CD4-positive, alpha-beta T cell (primary cell): ENCODE measurements at regions not wholly inside any gene's neighbourhood (a gene's known extent, or its start where the extent isn't known, plus 50 kb on each side); places are given as distances from the start of the nearest gene placed in this dataset.

Source experiments
- ATAC-seq: fragments of 200-7000 bp; cut with Tn5 transposase; one replicate; pipeline ENCODE4 v1.10.0; 2022; ENCODE audit warnings: mild to moderate bottlenecking; ENCODE audit not compliant: poor library complexity
- CTCF ChIA-PET: fragments of 350-600 bp; sonication (Branson Sonifier 250); formaldehyde crosslinking; loops from one replicate; lab custom pipeline; 2021; ENCODE audit warnings: antibody characterized with exemption, inconsistent platforms; lab: Charles Lee
- POLR2A ChIA-PET: fragments of 350-600 bp; sonication (Branson Sonifier 250); formaldehyde crosslinking; loops from one replicate; lab custom pipeline; 2021; ENCODE audit warnings: antibody characterized with exemption, inconsistent platforms; lab: Charles Lee
- DNase-seq, 14 experiments: peaks; one replicate each; pipeline ENCODE4 v3.0.0-alpha.2; 2013 to 2020; ENCODE audit warnings: mixed read lengths in 2 of 14
- H3K27ac ChIP-seq, 2 donors: one replicate each; pipeline versions ENCODE4 v1.5.1 to v1.7.0; 2013; ENCODE audit warnings: low read length in 2 of 2, low read depth in 1 of 2, mild to moderate bottlenecking in 1 of 2
- H3K27me3 ChIP-seq, 2 experiments: 1 replicate in 1 of 2; 2 replicates in 1 of 2; pipeline versions ENCODE4 v1.6.1 to v1.7.0; 2013; ENCODE audit warnings: low read length in 2 of 2, control low read depth in 1 of 2, mild to moderate bottlenecking in 1 of 2, moderate library complexity in 1 of 2; ENCODE audit not compliant: insufficient read depth in 2 of 2, control insufficient read depth in 1 of 2
- H3K36me3 ChIP-seq: one replicate; pipeline ENCODE4 v1.6.1; 2013; ENCODE audit warnings: low read length, control low read depth; ENCODE audit not compliant: insufficient read depth
- H3K4me1 ChIP-seq: one replicate; pipeline ENCODE4 v1.6.1; 2013; ENCODE audit warnings: low read length, control low read depth; ENCODE audit not compliant: insufficient read depth
- H3K4me3 ChIP-seq: one replicate; pipeline ENCODE4 v1.5.1; 2013; ENCODE audit warnings: mild to moderate bottlenecking, low read length, moderate library complexity
- H3K9me3 ChIP-seq, 2 experiments: 1 replicate in 1 of 2; 2 replicates in 1 of 2; pipeline versions ENCODE4 v1.6.1 to v1.7.0; 2013; ENCODE audit warnings: low read length in 2 of 2, mild to moderate bottlenecking in 2 of 2, control low read depth in 1 of 2, moderate library complexity in 1 of 2; ENCODE audit not compliant: control insufficient read depth in 1 of 2, insufficient read depth in 1 of 2
- H3K27ac Mint-ChIP-seq: one replicate; pipeline ENCODE4 v1.8.0; 2020; ENCODE audit warnings: mixed read lengths
- H3K27me3 Mint-ChIP-seq: one replicate; pipeline ENCODE4 v1.8.0; 2021; ENCODE audit warnings: mixed read lengths
- H3K36me3 Mint-ChIP-seq: one replicate; pipeline ENCODE4 v1.8.0; 2021; ENCODE audit warnings: low read depth, mixed read lengths
- H3K4me1 Mint-ChIP-seq: one replicate; pipeline ENCODE4 v1.8.0; 2021; ENCODE audit warnings: low read depth, mixed read lengths
- H3K4me3 Mint-ChIP-seq: one replicate; pipeline ENCODE4 v1.8.0; 2020; ENCODE audit warnings: mild to moderate bottlenecking, mixed read lengths
- H3K9me3 Mint-ChIP-seq: one replicate; pipeline ENCODE4 v1.8.0; 2020; ENCODE audit warnings: mixed read lengths
- CTCF ChIP-seq: fragments of 200-600 bp; IDR thresholded peaks from one replicate; pipeline ENCODE4 v1.8.0; 2022; ENCODE audit warnings: antibody characterized with exemption, mild to moderate bottlenecking
- intact Hi-C, 2 experiments: fragments of 100-400 bp; cut with DNase I in 1 of 2; cut with micrococcal nuclease in 1 of 2; formaldehyde crosslinking; loops; one replicate each; pipeline versions ENCODE4 v1.15.1 to v1.9.0; 2023 to 2025; cut with DNase I, micrococcal nuclease

GRCh38 chr11:40030867-40031266 is 1428.6 kb downstream of the LRRC4C start:
- no peak for ATAC-seq
- no peaks in the 10 kb centered on the region for H3K4me1 Mint-ChIP-seq
- no peaks in the 10 kb centered on the region for H3K4me1 ChIP-seq
- no peaks in the 10 kb centered on the region for H3K27me3 Mint-ChIP-seq
- CTCF ChIA-PET, result no interaction called here
- DNase-seq, result no peak
- no peak overlapping the region for H3K4me3 Mint-ChIP-seq
- no peak overlapping the region for H3K27ac ChIP-seq
- H3K9me3 Mint-ChIP-seq, result peaks cover 20% of the 10 kb centered on the region
- TF ChIP-seq CTCF, result no peak
- no peaks in the 10 kb centered on the region for H3K36me3 ChIP-seq
- no peaks in the 10 kb centered on the region for H3K36me3 Mint-ChIP-seq
- H3K27me3 ChIP-seq, result no peaks in the 10 kb centered on the region
- intact Hi-C loops, result no loop called here
- H3K4me3 ChIP-seq, result no peak overlapping the region
- POLR2A ChIA-PET, result interaction anchor here (0.6 kb wide), 1 partner anchor 181 kb away, joined by 3 read pairs; no protein-coding TSS in a partner anchor
- H3K9me3 ChIP-seq, result peaks cover 0 to 4% of the 10 kb centered on the region in 2 experiments
- H3K27ac Mint-ChIP-seq, result no peak overlapping the region

- Mint-ChIP-seq H3K27ac (no peak overlapping the region), H3K4me1 (no peaks in the 10 kb centered on the region), H3K4me3 (no peak overlapping the region), H3K27me3 (no peaks in the 10 kb centered on the region), H3K36me3 (no peaks in the 10 kb centered on the region), H3K9me3 (peaks cover 17% of the 10 kb centered on the region)
- H3K27me3 ChIP-seq, result no peaks in the 10 kb centered on the region
- H3K4me1 ChIP-seq, result no peaks in the 10 kb centered on the region
- intact Hi-C loops, result no loop called here
- H3K4me3 ChIP-seq, result no peak overlapping the region
- H3K36me3 ChIP-seq, result no peaks in the 10 kb centered on the region
- POLR2A ChIA-PET, result no interaction called here
- H3K27ac ChIP-seq, result no peak overlapping the region
- H3K9me3 ChIP-seq, result peaks cover 0 to 4% of the 10 kb centered on the region in 2 experiments
- CTCF ChIA-PET, result no interaction called here
- ATAC-seq (no peak), DNase-seq (no peak)
- no peak for TF ChIP-seq CTCF
These were observed 1430.1 kb downstream of the LRRC4C start for GRCh38 chr11:40029391-40029790.

- Mint-ChIP-seq H3K9me3 (peaks cover 19% of the 10 kb centered on the region), H3K4me3 (no peak overlapping the region), H3K4me1 (no peaks in the 10 kb centered on the region), H3K27me3 (no peaks in the 10 kb centered on the region), H3K27ac (no peak overlapping the region), H3K36me3 (no peaks in the 10 kb centered on the region)
- Histone ChIP-seq H3K4me3 (no peak overlapping the region), H3K9me3 (peaks cover 0 to 4% of the 10 kb centered on the region in 2 experiments), H3K27me3 (no peaks in the 10 kb centered on the region), H3K27ac (no peak overlapping the region), H3K36me3 (no peaks in the 10 kb centered on the region), H3K4me1 (no peaks in the 10 kb centered on the region)
- TF ChIP-seq CTCF, result no peak
- ChIA-PET CTCF (no interaction called here), POLR2A (no interaction called here)
- no peak for ATAC-seq
- no peak for DNase-seq
- intact Hi-C loops, result no loop called here
These were observed 1431.7 kb downstream of the LRRC4C start for GRCh38 chr11:40027720-40028119.
